OCI-LY3 (cell line): ENCODE measurements at regions not wholly inside any gene's neighbourhood (a gene's known extent, or its start where the extent isn't known, plus 50 kb on each side); places are given as distances from the start of the nearest gene placed in this dataset.
"Not testable (repeated sequence)": the region's sequence is repeated elsewhere in the genome, so short reads cannot be mapped to it uniquely, and the experiment has no call there.

Experiments
- H2AFZ ChIP-seq: fragments of 200-600, 300-600 bp; shearing (Covaris generic); 2 replicates; pipeline ENCODE4 v1.6.0; 2014; ENCODE audit warnings: antibody characterized with exemption, low read depth, low read length
- H3K27ac ChIP-seq: fragments of 200-600, 300-600 bp; sonication (generic); 2 replicates; pipeline ENCODE4 v1.5.1; 2014; ENCODE audit warnings: mild to moderate bottlenecking, low read length, moderate library complexity, mixed read lengths
- H3K27me3 ChIP-seq: fragments of 200-600, 300-600 bp; sonication (generic); 2 replicates; pipeline ENCODE4 v1.6.1; 2014; ENCODE audit warnings: low read depth, low read length, mixed read lengths
- H3K36me3 ChIP-seq: fragments of 200-600, 300-600 bp; sonication (generic); replicated peaks from 2 replicates; pipeline ENCODE3; 2014; ENCODE audit warnings: low read depth, low read length, mixed read lengths
- H3K4me1 ChIP-seq: fragments of 300-600, 200-600 bp; sonication (generic); 2 replicates; pipeline ENCODE4 v1.6.1; 2014; ENCODE audit warnings: low read length, mixed read lengths
- H3K4me2 ChIP-seq: fragments of 200-600, 300-600 bp; sonication (generic); 2 replicates; pipeline ENCODE4 v1.6.1; 2014; ENCODE audit warnings: low read length, mixed read lengths
- H3K4me3 ChIP-seq: fragments of 300-600, 200-600 bp; sonication (generic); 2 replicates; pipeline ENCODE4 v1.5.1; 2014; ENCODE audit warnings: antibody characterized with exemption, mild to moderate bottlenecking, low read length, moderate library complexity
- H3K79me2 ChIP-seq: fragments of 300-600, 200-600 bp; shearing (Covaris generic); 2 replicates; pipeline ENCODE4 v1.6.1; 2014; ENCODE audit warnings: mild to moderate bottlenecking, low read length, mixed read lengths
- H3K9ac ChIP-seq: fragments of 300-600, 200-600 bp; shearing (Covaris generic); 2 replicates; pipeline ENCODE4 v1.6.0; 2014; ENCODE audit warnings: mild to moderate bottlenecking, low read length, moderate library complexity
- H3K9me3 ChIP-seq: fragments of 200-600, 300-600 bp; shearing (Covaris generic); 2 replicates; pipeline ENCODE4 v1.6.1; 2014; ENCODE audit warnings: low read length, mixed read lengths; ENCODE audit not compliant: insufficient read depth
- H4K20me1 ChIP-seq: fragments of 200-600, 300-600 bp; sonication (generic); 2 replicates; pipeline ENCODE4 v1.6.1; 2016; ENCODE audit warnings: low read length, mixed read lengths; ENCODE audit not compliant: insufficient read depth
- CTCF ChIP-seq: fragments of 200-600, 300-600 bp; sonication (generic); IDR thresholded peaks from 2 replicates; pipeline ENCODE4 v1.5.1; 2014; ENCODE audit warnings: antibody characterized with exemption, low read length, low read depth
- EZH2phosphoT487 ChIP-seq: fragments of 200-600 bp; shearing (Covaris generic); IDR thresholded peaks from 2 replicates; pipeline ENCODE4 v1.6.1; 2018; ENCODE audit warnings: antibody characterized with exemption, mixed run types, low read depth

- TF ChIP-seq CTCF (no peak), EZH2phosphoT487 (no peak)
These were observed 183.6 kb upstream of the MAP3K1 start for GRCh38 chr5:56631719-56632118.

GRCh38 chr5:56628616-56629015 is 186.7 kb upstream of the MAP3K1 start:
- not testable (repeated sequence) for H3K27ac ChIP-seq, H3K9ac ChIP-seq, H3K36me3 ChIP-seq, H3K4me3 ChIP-seq, H3K27me3 ChIP-seq, H3K4me1 ChIP-seq, H3K79me2 ChIP-seq, H3K4me2 ChIP-seq, H2AFZ ChIP-seq, H4K20me1 ChIP-seq, H3K9me3 ChIP-seq

More at GRCh38 chr5:56631719-56632118, 183.6 kb upstream of the MAP3K1 start:
- no peak overlapping the region for H3K4me3 ChIP-seq
- no peaks in the 10 kb centered on the region for H3K4me1 ChIP-seq
- no peak overlapping the region for H3K27ac ChIP-seq
- no peaks in the 10 kb centered on the region for H3K79me2 ChIP-seq
- H3K36me3 ChIP-seq: no peaks in the 10 kb centered on the region
- no peak overlapping the region for H3K9ac ChIP-seq
- H3K9me3 ChIP-seq: no peaks in the 10 kb centered on the region
- no peak overlapping the region for H3K4me2 ChIP-seq
- H3K27me3 ChIP-seq: no peaks in the 10 kb centered on the region
- no peak overlapping the region for H2AFZ ChIP-seq
- no peaks in the 10 kb centered on the region for H4K20me1 ChIP-seq

- H3K4me2 ChIP-seq: no peak overlapping the region
- no peak overlapping the region for H3K9ac ChIP-seq
- H3K27ac ChIP-seq: no peak overlapping the region
These were observed 189.8 kb upstream of the MAP3K1 start for GRCh38 chr5:56625541-56625940.

GRCh38 chr5:56624751-56625150 is 190.6 kb upstream of the MAP3K1 start:
- no peaks in the 10 kb centered on the region for H3K9me3 ChIP-seq
- H3K79me2 ChIP-seq: no peaks in the 10 kb centered on the region
- TF ChIP-seq CTCF (no peak), EZH2phosphoT487 (no peak)
- no peaks in the 10 kb centered on the region for H3K36me3 ChIP-seq
- no peak overlapping the region for H3K9ac ChIP-seq
- no peaks in the 10 kb centered on the region for H3K4me1 ChIP-seq
- no peak overlapping the region for H3K27ac ChIP-seq
- no peak overlapping the region for H3K4me2 ChIP-seq
- no peak overlapping the region for H3K4me3 ChIP-seq
- H3K27me3 ChIP-seq: no peaks in the 10 kb centered on the region
- H2AFZ ChIP-seq: no peak overlapping the region
- H4K20me1 ChIP-seq: no peaks in the 10 kb centered on the region

More at GRCh38 chr5:56625541-56625940, 189.8 kb upstream of the MAP3K1 start:
- no peaks in the 10 kb centered on the region for H3K27me3 ChIP-seq
- H4K20me1 ChIP-seq: no peaks in the 10 kb centered on the region
- H3K79me2 ChIP-seq: no peaks in the 10 kb centered on the region
- no peaks in the 10 kb centered on the region for H3K4me1 ChIP-seq
- H3K4me3 ChIP-seq: no peak overlapping the region
- H2AFZ ChIP-seq: no peak overlapping the region
- H3K36me3 ChIP-seq: no peaks in the 10 kb centered on the region
- H3K9me3 ChIP-seq: no peaks in the 10 kb centered on the region
- no peak for TF ChIP-seq CTCF
- no peak for TF ChIP-seq EZH2phosphoT487

GRCh38 chr5:56622141-56622540 is 193.2 kb upstream of the MAP3K1 start:
- no peak for TF ChIP-seq CTCF
- TF ChIP-seq EZH2phosphoT487: no peak
- no peaks in the 10 kb centered on the region for H3K9me3 ChIP-seq

More at GRCh38 chr5:56622141-56622540, 193.2 kb upstream of the MAP3K1 start:
- H3K4me3 ChIP-seq: no peak overlapping the region
- H3K4me2 ChIP-seq: no peak overlapping the region
- H3K9ac ChIP-seq: no peak overlapping the region
- H2AFZ ChIP-seq: no peak overlapping the region
- H3K27me3 ChIP-seq: no peaks in the 10 kb centered on the region
- no peaks in the 10 kb centered on the region for H3K36me3 ChIP-seq
- no peaks in the 10 kb centered on the region for H4K20me1 ChIP-seq
- H3K79me2 ChIP-seq: no peaks in the 10 kb centered on the region
- no peaks in the 10 kb centered on the region for H3K4me1 ChIP-seq
- no peak overlapping the region for H3K27ac ChIP-seq
